Stimulated activated CD4-positive, alpha-beta T cell treated with anti-CD3 and anti-CD28 coated beads, TNF-alpha, amount 100 ng/mL, for 48 hours (primary cell): ENCODE measurements at regions not wholly inside any gene's neighbourhood (a gene's known extent, or its start where the extent isn't known, plus 50 kb on each side); places are given as distances from the start of the nearest gene placed in this dataset.

ENCODE experiments used
- DNase-seq, 3 donors: peaks; one replicate each; pipeline ENCODE4 v3.0.0-alpha.2; 2020; ENCODE audit warnings: low read depth in 3 of 3

GRCh38 chr4:186889876-186890643, 166.4 kb upstream of the FAT1 start:
- DNase-seq: no peak

- no peak for DNase-seq
Observed at GRCh38 chr4:186891859-186892486, 168.3 kb upstream of the FAT1 start.

DNA sequence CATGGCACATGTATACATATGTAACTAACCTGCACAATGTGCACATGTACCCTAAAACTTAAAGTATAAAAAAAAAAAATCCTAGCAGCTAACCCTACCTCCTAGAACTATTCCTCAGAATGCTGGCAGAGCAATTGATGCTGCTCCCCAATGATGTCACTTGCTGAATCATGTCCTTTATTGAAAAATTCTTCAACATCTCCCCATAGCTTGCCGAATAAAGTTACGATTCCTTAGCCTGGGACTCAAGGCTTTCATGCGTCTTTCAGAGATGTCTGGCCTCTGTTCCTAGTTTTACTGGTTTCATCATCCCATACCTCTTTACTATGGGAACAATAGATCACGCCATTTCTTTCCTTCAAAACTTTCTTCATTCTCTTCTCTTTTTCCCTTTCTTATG, 174.7 kb upstream of the FAT1 start:
- DNase-seq: no peak

GRCh38 chr4:186900232-186900900, 176.7 kb upstream of the FAT1 start:
- DNase-seq: no peak

GRCh38 chr4:186900984-186901383, 177.3 kb upstream of the FAT1 start:
- DNase-seq: no peak

- no peak for DNase-seq
Observed at GRCh38 chr4:186901850-186902249, 178.2 kb upstream of the FAT1 start.

DNA sequence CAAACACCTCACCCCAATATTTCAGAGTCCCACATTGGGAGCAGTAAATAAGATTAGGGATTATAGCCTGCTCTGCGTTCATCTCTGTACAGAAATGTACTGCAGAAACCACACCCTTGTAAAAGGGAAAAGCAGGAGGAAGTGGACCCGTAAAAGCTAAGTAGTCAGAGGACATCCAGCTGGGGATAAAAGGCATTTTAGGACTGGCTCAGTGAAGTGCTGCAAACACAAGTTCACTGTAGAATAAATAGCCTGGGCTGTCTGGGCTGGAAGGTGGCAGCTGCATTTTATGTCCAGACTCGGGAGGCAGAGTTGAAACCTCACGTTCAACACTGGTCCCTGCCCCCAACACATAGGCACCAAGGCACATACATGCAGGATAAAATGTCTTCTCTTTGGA, 178.7 kb upstream of the FAT1 start:
- no peak for DNase-seq

DNA sequence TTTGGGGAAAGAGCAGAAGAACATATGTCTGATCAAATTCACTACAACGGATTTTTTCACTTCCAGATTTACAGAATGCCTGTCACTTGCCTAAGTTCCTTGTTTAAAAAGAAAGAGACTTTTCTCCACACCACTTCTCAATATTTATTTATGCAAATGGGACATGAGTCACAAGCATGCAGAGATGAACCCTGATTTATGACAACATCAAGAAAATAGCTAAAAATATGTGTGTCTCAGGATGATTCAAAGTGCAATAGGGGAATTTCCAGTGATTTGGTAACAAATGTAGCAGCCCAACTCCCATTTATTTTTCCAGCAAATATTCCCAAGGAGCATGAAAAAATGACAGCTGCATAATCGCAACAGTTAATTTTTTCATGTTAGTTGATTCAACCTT, 180.4 kb upstream of the FAT1 start:
- no peak for DNase-seq

GRCh38 chr4:186906722-186907121, 183.1 kb upstream of the FAT1 start:
- no peak for DNase-seq

- DNase-seq: no peak
Observed at GRCh38 chr4:186910385-186910784, 186.7 kb upstream of the FAT1 start.

GRCh38 chr4:186912606-186913005, 188.9 kb upstream of the FAT1 start:
- DNase-seq: no peak

DNA sequence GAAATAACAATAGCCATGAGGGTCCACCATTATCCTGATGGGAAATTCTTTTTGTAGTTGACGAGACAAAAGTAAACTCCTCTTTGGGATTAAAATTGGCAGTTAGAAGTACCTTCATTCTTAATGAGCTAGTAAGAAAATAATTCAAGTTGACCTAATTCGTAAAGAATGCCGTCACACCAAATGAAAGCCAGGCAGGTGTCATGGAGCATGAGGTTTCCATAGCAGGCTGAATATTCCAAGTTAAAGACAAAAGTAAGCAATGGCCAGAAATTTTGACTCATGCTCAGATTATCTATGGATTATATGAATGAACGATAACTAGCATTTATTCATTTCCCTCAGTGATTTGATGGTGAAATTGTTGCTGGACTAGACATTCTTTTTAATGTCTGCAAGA, 192.2 kb upstream of the FAT1 start:
- no peak for DNase-seq

DNA sequence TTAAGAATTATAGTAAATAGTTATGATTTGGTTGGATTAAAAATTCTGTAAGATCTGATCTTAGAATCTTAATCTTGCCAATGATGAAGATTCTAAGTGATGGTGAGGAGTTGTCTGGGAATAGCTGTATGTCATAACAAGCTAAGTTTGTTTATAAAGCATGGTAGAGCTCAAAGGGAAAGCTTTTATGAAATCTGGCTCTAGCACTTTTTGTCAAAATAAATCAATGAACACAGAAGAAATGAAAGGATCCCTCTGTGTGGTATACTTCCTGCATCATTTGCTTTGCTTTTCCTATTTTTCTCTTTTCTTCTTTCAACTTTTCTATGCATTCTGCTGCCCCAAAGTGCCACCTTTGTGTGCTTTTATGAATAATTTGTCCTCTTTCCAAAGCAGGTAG, 193.5 kb upstream of the FAT1 start:
- no peak for DNase-seq

- no peak for DNase-seq
Observed at GRCh38 chr4:186918466-186918865, 194.8 kb upstream of the FAT1 start.

- DNase-seq: no peak
Observed at GRCh38 chr4:186919340-186919739, 195.7 kb upstream of the FAT1 start.

DNA sequence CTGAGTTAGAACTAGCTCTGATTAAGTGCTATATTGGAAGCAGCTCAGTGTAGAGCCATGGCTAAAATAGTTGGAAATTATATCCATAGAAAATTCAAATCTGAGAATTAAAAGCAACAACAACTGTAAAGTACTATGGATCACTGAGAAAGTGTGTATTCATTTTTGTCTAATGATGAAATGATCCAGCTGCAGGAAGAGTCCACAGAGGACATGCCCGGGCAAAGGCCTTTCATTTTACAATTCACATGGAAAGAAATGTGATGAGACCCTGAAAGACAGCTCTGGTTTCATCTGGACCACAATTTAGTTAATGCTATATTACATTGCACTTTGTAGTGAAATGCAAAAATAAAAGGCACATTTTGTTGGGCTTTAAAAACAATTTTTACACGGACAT, 196.8 kb upstream of the FAT1 start:
- no peak for DNase-seq

GRCh38 chr4:186920992-186921391, 197.3 kb upstream of the FAT1 start:
- DNase-seq: no peak

DNA sequence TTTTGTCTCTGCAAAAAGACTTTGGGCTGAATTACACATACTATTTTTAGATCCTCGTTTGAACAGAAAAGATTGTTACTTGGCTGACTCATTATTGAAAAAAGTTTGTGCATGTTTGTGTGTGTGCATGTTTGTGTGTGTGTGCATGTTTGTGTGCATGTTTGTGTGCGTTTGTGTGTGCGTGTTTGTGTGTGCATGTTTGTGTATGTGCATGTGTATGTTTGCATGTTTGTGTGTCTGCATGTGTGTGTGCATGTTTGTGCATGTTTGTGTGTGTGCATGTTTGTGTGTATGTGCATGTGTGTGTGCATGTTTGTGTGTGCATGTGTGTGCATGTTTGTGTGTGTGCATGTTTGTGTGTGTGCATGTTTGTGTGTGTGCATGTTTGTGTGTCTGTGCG, 201.1 kb upstream of the FAT1 start:
- no peak for DNase-seq

DNA sequence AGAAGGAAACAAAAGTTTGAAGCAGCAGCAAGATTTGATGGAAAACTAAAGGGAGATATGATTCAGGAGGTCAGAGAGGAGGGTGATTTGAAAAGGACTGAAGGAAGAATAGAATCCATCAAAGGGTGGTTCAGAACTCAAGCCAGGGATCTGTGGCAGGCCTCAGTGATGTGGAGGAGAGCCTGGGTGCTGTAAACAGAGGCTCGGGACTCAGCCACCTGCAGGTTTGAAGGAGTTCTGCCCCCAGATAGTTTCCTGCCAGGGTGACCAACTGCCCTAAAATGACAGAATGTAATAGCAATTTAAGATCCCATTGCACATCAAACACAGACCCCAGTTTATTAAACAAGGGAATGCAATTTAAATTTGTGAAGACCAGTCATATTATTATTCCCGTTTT, 204.0 kb upstream of the FAT1 start:
- DNase-seq: no peak

DNA sequence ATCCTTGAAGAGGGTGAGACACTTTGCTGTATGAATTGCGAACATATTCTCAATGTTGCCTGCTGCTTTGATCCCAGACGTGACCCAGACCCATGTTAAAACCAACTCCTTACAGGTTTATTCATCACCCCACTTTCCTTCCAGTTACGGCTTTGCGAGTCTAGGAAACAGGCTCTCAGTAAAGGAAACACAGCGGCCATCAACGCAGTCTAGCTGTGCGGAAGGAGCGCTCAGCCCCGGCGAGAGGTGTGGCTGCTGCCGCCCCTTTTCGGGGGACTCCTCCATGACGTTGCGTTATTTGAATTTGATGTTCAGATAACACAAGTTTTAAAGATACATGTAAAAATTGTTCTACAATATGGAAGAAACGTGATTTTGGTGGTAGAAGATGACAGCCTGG, 206.4 kb upstream of the FAT1 start:
- no peak for DNase-seq

DNA sequence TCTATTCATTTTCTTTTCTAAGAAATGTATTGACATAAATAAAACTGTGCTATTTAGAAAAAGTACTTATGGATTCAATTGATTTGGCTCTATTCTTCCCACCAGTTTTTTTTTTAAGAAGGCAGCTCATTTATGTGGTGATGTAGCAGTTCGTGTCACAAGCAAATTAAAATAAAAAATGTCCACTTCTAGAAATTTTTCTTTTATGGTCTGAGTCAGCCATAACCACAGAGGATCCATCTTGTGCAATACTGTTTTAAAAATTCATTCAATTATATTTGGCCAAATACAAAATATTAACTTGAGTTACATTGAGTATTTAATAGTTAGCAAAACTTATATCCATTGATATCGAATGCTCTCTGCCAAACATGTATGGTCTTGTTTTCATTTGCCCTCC, 207.9 kb upstream of the FAT1 start:
- no peak for DNase-seq

- DNase-seq: no peak
Observed at GRCh38 chr4:186932196-186932595, 208.5 kb upstream of the FAT1 start.

DNA sequence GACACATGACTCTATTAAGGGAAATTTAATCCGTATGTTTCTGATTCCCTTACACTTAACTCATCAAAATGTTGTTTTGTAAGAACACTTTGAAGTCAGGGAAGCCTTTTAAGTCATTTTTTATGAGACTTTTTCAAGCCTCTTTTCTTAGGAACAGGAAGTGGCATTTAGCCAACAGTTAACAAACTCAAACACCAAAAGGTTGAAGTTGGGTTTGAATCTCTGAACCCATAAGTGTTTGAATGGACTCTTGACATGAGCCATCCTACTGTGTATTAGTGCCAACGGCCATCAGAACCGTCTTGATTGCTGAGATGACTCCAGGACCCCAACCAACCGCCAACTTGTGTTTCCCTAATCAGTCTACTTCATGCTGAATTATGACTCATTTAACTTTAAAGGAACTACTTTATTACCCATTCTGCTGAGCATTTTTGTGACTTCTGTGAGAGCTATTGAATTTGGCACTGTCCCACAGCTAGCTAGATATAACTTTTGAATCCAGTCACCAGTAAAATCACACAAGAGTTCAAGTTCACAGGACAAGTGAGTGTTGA, 209.1 kb upstream of the FAT1 start:
- DNase-seq: no peak
